Left colon (tissue), 2 donors: ENCODE measurements at regions not wholly inside any gene's neighbourhood (a gene's known extent, or its start where the extent isn't known, plus 50 kb on each side); places are given as distances from the start of the nearest gene placed in this dataset.
A peak's percentile ranks its signal among the peaks of the same experiment; 100 is the strongest.

Experiments used
- ATAC-seq: fragments of 200-7000 bp; cut with Tn5 transposase; one replicate; pipeline ENCODE4 v1.9.1; 2020; ENCODE audit warnings: mild to moderate bottlenecking, moderate library complexity
- DNase-seq, 2 donors: peaks; one replicate each; pipeline ENCODE4 v3.0.0-alpha.2; 2020
- intact Hi-C, 2 donors: fragments of 100-400 bp; cut with DNase I in 1 of 2; cut with micrococcal nuclease in 1 of 2; formaldehyde crosslinking; loops; one replicate each; pipeline versions ENCODE4 v1.11.2 to v1.14.0; 2022; cut with DNase I, micrococcal nuclease
- donor health status: DM: no; HTN: no; CAD: no.
- donor health status: DM: yes; HTN: yes; CAD: no.

DNA sequence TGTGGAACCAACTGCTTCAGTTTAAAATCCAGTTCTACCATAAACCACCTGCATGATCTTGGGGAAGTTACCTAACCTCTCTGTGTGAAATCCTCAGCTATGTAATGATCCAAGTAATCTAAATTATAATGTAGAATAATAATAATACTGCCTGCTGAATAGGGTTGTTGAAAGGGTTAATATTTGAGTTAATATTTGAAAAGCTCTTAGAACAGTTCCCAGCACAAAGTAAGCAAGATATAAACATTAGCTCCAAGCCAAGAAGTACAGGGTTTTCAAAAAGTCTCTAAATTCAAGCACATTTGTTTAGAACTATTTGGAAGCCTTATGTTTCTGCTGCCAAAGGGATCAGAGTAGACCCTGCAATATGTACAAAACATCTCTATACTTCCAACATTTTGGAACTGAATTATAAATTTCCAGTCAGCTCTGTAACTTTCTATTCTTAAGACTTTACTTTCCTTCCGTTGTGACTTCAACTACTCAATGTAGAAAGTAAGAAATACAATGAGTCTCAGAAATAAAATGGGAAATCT, 76.7 kb upstream of the FAM9C start:
- no peak for ATAC-seq
- intact Hi-C loops, result no loop called here
- DNase-seq, result no peak

GRCh38 chrX:13120017-13120416, 75.6 kb upstream of the FAM9C start:
- intact Hi-C loops, result no loop called here
- peak in 1 of 2 donors; percentile 40 for DNase-seq
- peak; percentile 88 for ATAC-seq

- ATAC-seq (no peak), DNase-seq (no peak)
- intact Hi-C loops, result no loop called here
Measured at GRCh38 chrX:13119386-13119785, 75.0 kb upstream of the FAM9C start.

- DNase-seq (no peak), ATAC-seq (peak; percentile 53)
Measured at GRCh38 chrX:13115146-13115855, 70.9 kb upstream of the FAM9C start.

GRCh38 chrX:13112499-13112898, 68.1 kb upstream of the FAM9C start:
- no peak for DNase-seq
- intact Hi-C loops, result no loop called here
- ATAC-seq, result no peak

More at GRCh38 chrX:13115146-13115855, 70.9 kb upstream of the FAM9C start:
- intact Hi-C loops, result no loop called here

- ATAC-seq (peak; percentile 96), DNase-seq (peak in 1 of 2 donors; percentile 57)
- intact Hi-C loops, result no loop called here
Measured at GRCh38 chrX:13110433-13111324, 66.3 kb upstream of the FAM9C start.

GRCh38 chrX:13109817-13110216, 65.4 kb upstream of the FAM9C start:
- DNase-seq (no peak), ATAC-seq (no peak)
- intact Hi-C loops, result no loop called here

DNA sequence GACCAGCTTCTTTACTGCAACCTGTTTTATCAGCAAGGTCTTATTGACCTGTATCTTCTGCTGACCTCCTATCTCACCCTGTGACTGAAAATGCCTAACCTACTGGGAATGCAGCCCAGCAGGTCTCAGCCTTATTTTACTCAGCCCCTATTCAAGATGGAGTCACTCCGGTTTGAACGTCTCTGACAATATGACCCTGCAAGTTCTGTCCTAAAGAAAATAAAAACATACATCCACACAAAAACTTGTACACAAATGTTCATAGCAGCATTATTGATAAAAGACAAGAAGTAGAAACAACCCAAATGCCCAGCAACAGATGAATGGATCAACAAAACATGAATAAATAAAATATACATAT, 59.5 kb upstream of the FAM9C start:
- intact Hi-C loops, result no loop called here
- DNase-seq (no peak), ATAC-seq (no peak)

DNA sequence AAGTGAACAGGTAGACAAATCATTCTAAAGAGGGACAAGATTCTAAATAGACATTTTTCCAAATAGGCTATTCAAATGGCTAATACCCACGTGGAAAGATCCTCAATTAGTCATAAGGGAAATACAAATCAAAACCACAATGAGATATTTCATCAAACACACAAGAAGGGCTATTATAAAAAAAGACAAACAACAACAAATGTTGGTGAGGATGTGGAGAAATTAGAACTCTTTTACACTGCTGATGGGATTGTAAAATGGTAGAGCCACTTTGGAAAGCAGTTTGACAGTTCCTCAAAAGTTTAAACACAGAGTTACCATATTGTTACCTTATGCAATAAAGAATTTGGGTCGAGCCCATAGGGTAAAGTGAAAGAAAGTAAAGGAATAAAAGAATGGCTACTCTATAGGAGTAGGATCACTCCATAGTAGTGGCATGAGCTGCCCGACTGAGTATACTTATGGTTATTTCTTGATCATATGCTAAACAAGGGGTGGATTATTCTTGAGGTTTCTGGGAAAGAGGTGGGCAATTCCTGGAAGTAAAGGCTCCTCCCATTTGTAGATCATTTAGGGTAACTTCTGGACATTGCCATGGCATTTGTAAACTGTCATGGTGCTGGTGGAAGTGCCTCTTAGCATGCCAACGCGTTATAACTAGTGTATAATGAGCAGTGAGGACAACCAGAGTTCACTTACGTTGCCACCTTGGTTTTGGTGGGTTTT, 58.9 kb upstream of the FAM9C start:
- no peak for DNase-seq
- no peak for ATAC-seq
- intact Hi-C loops, result no loop called here

DNA sequence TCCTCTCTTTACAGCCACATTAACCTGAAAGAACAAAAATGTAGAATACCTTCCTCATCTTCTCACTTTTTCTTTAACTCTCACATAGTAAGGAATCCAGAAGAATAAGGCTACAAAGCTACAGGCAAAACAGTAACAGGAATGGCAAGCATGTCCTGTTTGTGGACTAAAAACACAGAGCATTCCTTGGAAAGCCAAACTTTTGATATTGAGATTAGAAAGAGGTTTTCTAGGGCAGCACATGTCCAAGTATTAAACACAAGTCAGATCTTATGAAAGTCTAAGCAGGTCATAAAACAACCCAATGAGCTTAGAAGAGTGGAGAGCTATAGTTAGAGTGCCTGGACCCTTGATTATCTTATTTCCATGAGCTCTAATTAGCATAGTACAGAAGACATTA, 58.2 kb upstream of the FAM9C start:
- DNase-seq, result no peak
- ATAC-seq, result no peak
- intact Hi-C loops, result no loop called here

- ATAC-seq (peak; percentile 99), DNase-seq (peak; percentile 74 to 82)
- intact Hi-C loops, result no loop called here
Measured at GRCh38 chrX:13101441-13102139, 57.2 kb upstream of the FAM9C start.

DNA sequence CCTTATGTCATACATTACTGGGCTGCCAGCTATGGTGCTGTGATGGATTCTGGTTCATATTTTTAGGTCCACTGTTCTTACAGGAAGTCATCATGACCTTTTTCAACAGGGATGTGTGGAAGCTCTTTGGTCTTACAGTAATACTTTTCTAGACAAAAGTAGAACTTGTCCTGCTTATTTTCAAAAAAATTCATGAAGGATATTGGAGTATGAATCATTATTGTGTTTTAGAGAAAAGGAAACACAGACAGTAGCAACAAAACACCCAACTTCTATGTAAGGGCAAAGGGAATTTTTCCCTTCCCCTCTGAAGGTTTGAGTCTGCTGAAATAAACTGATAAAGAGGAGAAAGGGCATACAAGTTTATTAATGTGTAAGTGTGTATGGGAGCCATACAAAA, 54.7 kb upstream of the FAM9C start:
- no peak for ATAC-seq
- intact Hi-C loops, result no loop called here
- no peak for DNase-seq

DNA sequence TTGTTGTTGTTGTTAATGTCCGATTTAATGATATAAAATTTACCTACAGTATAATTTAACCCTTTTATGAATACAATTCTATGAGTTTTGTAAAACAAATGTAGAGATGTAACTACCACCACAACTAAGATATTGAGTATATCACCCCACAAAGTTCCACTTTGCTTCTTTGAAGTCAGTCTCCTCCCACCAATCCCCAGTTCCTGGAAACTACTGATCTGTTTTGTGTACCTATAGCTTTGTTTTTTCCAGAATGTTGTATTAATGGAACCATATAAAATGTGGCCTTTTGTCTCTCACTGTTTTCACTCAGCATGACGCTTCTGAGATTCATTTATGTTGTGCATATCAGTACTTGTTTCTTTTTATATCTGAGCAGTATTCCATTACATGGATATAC, 52.3 kb upstream of the FAM9C start:
- intact Hi-C loops, result no loop called here
- ATAC-seq (no peak), DNase-seq (no peak)

DNA sequence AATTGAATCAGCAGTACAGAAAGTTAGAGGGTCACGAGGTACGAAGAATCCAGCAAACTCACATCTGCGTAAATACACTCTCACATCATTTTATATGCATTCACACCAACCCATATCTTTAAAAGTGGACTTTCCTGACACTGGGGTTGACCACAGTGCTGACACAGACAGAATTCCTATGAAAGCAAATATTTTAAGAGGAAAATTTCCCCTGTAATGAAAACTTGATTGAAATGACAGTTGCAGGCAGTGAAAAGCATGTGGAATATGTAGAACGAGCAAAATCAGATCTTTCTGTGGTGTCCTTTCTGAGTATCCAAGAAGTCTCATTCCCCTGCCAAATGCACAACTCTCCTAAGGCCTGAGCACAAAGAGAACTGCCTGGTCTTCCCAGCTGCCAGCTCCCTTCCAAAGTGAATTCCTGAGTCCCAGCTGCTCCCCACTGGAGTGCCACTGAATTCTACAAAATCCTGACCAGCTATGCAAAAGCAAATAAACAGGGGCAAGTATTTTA, 50.5 kb upstream of the FAM9C start:
- no peak for DNase-seq
- intact Hi-C loops, result no loop called here
- no peak for ATAC-seq

DNA sequence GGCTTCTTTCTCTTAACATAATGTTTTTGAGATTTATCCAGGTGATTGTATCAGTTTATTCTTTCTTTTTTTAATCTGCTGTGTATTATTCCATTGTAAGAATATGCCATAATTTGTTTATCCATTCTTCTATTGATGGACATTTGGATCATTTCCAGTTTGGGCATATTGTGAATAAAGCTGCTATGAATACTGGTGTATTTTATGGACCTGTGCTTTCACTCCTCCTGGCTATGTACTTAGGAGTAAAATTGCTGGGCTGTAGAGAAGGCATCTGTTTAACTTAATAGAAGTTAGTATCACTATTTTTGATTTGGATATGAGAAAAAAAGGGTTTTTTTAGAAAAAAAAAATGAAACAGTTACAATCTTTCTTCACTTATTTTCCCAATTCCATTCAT, 50.0 kb upstream of the FAM9C start:
- DNase-seq (no peak), ATAC-seq (no peak)
- intact Hi-C loops, result no loop called here
